Stimulated activated CD4-positive, alpha-beta T cell treated with anti-CD3 and anti-CD28 coated beads, TNF-alpha, amount 100 ng/mL, for 48 hours (primary cell): ENCODE measurements at regions not wholly inside any gene's neighbourhood (a gene's known extent, or its start where the extent isn't known, plus 50 kb on each side); places are given as distances from the start of the nearest gene placed in this dataset.
A peak's percentile ranks its signal among the peaks of the same experiment; 100 is the strongest.

Source experiments
- DNase-seq, 3 donors: peaks; one replicate each; pipeline ENCODE4 v3.0.0-alpha.2; 2020; ENCODE audit warnings: low read depth in 3 of 3

DNA sequence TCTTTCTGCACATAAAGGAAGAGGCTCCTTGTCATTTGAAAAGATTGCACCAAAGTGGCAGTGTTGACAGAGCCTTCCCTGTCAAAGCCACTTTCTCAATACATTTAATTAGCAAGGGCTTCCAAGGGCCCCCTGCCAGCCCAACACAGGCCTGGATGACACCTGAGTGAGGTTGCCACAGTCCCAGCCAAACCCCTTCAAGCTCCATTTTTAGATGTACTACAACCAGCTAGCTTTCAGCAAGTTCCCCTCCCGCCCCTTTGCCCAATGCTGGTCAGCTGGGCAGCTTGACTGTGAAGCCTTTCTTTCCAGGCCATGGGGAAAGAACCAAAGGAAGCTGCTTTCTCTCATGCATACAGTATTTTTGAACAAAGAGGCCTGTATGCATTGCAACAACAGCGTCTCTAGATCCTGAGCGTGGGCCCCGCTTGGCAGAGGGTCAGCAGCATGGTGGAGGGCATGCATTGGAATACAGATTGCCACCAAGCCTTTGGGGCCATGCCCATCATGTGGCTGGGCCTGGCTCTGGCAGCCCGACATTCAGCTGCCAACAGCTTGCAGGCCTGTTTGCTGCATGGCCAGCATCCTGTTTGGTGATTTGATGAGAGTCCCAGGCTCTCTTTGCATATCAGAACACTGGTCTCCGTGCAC, 261.1 kb upstream of the GATB start:
- DNase-seq: no peak

DNA sequence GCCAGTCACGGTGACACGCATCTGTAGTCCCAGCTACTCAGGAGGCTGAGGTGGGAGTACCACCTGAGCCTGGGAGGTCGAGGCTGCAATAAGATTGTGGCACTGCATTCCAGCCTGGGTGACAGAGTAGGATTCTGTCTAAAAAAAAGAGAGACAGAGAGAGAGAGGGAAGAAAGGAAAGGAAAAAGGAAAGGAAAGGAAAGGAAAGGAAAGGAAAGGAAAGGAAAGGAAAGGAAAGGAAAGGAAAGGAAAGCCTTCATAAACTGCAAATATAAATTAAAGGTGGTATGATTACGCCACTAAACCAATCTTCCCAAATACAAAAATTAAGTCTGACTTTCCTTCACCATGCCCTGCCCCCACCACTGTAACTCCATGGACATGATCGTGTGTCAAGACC, 259.3 kb upstream of the GATB start:
- DNase-seq: no peak

DNA sequence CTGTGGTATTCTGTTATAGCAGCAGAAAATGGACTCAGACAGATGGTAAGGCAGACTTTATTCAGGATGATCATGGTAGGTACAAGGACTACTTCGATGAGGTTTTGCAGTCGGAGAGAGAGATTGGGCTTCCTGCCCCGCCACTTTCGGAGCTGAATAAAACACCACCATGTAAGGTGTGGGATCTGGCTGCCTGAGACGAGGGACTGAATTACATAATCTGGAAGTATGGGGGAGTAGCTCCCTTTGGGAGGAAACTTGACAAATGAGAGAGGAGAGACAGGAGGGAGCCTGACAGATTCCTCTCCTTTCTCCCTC, 255.5 kb upstream of the GATB start:
- DNase-seq: no peak

DNA sequence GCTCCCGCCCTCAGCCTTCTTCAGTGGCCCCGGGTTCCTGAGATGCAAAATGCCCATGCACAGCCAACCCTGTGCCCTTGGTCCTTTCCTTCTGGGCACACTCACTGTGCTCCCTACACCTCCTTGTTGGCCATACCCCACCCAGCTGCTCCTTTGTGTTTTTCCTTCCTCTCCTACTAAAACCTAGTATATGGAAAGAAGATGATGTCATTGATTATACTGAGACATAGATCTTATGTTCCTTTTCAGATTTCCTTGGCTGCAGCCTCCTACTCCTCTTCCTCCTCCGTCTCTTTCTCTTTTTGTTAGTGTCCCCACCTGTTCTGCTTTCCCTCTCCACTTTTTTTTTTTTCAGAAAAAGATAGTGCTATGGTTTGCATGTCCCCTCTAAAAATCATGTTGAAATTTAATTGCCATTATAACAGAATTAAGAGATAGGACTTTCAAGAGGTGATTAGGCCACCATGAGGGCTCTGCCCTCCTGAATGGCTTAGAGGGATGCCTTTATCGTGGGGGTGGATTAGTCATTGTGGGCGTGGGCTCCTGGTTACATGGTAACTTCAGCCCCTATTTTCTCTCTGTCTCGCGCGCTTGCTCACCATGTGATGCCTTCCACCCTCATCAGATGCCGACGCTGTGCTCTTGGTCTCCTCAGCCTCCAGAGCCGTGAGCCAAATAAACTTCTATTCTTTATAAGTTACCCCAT, 254.9 kb upstream of the GATB start:
- no peak for DNase-seq

DNA sequence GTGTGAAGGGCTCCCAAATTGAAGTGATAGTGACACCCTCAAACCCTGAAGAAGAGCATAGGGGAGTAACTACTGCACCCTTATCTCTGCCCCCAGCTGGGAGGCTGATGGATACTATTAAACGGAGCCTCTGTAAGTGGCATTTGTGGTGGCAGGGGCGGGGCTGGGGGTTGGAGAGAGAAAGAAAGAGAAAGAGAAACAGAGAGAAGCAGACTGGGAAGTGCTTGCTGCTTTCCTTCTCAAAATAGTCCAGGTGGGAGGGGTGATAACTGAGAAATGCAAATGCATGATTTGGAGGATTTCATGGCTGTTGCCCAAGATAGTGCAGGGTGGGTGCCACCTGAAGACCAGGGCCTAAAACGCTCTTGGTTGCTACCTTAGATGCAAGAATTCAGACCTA, 253.5 kb upstream of the GATB start:
- DNase-seq: peak; percentile 3 to 21 (median 19)

DNA sequence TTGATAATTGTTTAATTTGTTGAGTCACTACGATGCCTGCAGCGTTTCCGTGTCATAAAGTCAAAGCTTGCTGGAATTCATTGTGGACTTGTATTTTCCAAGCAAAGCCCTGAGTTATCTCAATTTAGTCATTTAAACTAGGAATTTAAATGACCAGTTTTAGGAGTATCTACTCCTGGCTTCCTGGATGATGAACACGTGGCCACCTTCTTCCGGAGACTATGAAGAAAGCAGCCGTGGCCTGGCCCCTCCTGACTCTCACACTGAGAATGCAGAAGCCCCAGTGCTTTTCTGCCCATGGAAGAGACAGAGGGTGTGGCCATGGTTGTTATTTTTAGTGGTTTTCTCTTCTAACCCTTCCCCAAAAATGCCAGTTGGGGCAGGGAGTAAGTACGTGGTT, 250.7 kb upstream of the GATB start:
- DNase-seq: no peak

DNA sequence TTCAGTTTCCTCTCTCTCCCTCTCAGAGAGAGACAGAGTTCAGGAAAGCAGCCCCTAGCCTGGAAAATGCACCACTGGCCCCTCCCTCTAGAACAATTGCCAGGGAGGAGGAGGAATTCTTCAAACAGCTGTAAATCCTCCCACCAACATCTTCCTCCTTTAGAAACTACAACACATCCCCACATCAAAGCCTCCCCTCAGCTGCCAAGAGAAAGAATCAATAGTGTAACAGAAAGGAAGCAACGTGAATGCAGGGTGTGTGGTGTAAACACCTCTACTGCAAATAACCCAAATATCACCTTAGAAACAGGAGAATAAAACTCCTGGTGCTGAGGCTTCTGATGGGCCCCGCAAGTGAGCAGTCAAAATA, 249.9 kb upstream of the GATB start:
- no peak for DNase-seq

DNA sequence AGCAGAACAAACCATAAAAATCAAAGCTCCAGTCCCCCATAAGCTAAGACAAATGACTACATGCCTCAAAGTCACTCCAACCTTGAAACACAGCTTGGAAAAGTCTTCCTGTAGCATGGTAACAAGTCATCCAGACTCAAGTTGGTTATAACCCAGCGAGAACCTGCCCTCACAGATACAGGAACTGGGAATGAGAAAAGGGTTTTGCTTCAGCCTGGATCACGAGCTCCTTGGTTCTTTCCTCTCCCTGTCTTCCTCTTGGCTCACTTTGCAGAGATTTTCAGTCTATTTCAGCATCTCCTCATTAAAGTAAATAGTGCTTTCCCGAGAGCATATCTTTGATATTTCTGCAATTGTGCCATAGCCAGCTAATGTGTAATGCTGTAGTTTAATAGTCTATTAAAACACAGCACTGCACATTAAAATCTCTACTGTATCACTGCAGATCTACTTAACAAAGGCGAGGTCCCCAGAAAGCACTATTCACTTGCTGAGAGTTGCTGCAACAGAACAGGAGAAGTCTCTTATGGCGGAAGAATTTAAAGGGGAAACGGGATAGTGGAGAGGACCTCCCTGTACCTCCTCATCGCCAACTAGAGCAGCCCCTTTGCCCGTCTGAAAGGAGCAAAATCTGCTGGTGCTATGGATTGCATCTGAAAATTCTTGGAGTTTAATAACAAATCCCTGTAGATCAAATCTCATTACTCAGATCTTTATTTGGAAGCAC, 249.3 kb upstream of the GATB start:
- no peak for DNase-seq

DNA sequence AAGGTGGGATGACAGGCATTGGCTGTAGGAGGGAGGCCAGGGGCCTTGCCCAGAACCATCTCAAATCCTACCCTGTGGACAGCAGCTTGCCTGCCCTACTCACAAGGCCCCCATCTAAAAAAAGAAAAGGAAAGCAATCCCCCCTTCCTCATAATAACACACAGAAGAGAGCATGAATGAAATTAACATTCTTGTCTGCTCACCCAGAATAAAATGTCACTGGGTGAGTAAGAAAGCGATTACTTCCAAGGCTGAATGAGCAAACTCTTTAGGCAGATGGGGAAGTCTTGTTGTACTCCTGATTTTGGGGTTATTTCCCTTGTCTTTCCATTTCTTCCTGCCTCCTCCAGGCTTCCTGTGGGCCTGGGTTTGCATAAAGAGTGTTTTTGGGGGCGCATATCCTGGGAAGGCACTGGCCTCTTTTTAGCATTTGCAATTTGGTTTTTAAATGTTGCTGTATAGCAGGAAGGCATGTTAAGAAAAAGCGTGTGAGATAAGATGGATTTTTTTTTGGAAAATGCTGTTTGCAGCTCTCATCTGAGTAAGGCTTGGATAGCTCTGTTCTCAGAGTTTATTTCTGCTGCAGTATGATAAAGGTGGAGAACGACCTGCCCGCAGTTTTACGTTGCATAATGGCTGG, 248.3 kb upstream of the GATB start:
- no peak for DNase-seq

DNA sequence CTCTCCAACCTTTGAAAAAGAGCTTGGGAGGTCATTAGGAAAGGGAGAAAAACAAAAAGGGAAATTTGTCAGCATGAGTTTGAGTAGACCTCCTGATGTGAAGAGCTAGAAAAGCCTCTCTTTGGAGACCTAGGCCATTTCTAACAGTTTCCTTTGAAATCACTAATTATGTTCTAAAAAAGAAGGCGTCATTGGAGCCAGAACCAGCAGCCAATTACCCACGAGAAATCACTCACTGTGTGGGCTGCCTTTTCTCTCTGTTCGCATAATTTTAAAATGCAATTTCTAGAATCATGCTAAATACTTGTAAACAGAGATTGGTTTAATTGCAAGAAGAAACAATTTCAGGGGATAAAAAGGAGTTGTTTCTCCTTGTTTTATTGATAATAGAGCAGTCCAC, 246.3 kb upstream of the GATB start:
- DNase-seq: no peak

DNA sequence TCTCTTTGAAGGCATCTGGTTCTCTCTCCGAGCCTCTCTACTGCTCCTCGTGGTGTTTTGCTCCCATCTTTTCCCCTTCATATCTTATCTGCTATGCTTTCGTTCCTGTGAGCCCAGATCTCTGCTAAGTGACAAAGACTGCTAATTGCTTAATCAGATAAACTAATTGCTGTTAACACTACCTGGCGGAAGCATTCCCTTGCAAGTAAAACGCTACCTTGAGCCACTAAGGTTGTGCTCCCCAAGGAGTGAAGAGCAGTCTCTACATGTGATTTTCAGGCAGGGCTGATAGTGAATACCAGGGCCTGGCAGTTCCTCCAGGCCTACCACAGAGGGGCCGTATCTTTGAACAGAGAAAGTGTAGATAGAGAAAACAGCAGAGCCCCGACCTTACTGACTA, 244.0 kb upstream of the GATB start:
- DNase-seq: no peak

DNA sequence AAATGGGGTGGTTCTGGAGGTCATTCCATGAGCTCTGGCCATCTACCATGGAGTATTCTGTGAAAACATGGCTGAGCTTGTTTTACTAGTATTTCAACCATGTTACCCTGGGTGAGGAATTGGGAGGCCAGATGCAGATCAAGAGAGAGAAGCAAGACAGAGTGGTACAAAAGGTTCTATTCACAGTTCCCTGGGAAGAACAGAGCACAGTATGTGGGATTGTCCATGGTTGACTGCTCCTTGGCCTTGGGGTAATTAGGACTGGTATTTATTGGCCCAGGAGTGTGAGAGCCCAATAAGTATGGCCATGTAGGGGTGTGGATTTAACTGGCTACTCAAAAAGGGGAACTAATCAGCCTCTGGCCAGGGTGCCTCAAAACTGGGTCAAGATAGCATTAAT, 239.7 kb upstream of the GATB start:
- no peak for DNase-seq

DNA sequence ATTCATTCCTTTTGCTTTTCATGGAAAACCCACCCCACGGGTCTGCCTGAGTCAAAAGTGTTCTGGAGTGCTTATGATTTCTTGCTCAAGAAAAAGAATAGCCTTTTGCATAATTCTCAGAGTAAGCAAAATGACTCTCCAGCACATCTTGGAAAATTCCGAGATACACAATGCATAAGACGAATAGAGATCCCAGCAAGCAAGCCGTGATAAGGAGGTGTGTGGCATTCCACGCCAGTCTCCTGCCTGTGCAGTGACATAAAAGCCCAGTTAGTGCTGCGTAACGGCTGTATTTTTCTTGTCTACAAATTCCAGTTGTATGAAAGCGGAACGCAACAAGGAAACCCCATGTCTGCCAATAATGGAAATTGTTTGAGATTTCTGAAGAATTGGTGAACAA, 237.9 kb upstream of the GATB start:
- DNase-seq: no peak

DNA sequence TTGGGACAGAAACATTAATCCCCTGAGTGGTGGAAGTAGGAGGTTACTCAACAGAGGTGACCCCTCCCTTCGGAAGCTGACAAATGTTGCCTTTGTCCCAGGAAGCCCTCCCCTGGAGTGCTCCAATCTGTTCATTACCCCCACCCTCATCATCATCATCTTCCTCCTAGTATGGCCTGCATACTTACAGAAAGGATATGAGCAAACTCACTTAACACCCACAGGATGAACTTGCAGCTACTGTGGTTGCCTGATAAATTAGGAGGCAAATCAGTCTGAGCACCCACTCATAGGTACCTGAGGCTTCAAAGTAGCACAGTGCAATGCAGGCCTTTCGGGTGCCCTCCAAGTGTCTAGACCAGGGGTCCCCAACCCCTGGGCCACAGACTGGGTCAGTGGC, 236.7 kb upstream of the GATB start:
- no peak for DNase-seq

DNA sequence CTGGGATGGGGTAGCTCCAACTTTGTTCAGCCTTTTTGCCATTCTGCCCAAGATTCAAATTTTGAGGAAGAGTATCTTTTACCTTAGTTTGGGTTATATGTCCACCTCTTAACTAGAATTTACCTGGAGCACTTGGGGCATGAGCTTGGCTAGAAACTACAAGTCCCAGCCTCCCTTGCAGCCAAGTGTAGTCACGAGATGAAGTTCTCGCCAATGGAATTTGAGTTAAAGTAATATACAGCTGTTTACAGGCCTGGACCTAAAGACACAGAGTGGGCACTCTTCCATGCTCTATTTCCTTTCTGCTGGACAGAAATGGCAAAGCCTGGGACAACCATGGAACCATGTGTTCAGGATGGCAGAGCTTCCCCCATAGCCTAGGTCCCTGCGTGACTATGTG, 233.6 kb upstream of the GATB start:
- no peak for DNase-seq

DNA sequence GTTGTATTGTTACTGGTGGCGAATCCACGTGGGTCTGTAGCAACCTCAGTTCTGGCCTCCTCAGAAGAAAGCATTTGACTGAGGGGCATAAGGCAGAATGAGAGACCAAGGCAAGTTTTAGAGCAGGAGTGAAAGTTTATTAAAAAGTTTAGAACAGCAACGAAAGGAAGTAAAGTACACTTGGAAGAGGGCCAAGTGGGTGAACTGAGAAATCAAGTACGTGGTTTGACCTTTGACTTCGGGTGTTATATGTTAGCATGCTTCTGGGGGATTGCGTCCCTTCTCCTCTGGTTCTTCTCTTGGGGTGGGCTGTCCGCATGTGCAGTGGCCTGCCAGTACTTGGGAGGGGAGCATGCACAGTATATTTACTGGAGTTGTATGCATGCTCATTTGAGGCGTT, 232.7 kb upstream of the GATB start:
- no peak for DNase-seq

DNA sequence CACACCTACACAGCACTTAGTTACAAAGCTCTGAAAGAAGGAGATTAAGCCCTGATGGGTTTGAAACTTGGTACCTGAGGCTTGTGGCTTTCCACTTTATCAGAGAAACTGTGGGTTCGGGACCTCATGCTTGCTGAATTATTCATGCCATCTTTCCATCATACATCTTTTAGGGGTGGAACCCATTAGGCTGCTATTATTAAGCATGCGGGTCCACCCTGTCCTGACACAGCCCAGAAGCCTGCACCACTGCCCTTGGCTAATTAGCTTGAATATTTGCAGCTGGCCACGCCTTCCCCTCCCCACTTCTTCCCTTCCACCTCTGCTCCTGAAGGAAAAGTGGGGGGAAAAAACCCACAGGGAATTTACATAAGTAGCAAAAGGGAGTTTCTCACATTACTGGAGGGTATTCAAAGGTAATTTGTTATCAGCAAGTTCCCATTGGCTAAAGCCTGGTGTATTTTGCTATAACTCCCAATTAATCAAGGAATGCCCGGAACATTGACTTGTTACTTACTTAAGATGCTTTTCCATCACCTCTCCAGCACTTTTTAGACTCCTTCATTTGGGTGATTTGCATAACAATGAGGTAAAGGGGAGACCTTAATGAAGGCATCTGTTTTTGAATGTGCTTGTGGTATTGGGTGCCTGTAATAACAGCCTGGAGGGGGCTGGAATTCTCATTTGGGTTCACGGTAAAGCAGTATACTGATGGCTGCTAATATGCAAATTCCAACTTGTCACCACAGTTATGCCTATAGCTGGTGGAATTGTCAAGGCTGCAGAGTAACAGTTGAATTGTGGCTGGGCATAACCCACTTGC, 231.7 kb upstream of the GATB start:
- DNase-seq: no peak

DNA sequence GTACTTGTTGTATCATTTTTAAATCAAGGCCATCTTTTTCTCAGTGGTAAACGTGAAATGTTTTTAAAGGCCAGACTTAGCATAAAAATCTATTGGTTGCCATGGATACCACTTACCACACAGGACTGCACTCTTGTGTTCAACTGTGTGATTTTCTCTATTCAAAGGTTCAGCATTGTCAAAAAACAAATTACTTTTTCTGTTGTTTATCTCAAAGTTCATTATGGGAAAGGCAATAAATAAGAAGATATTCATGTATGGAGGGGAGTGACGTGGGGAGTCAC, 231.0 kb upstream of the GATB start:
- DNase-seq: no peak

DNA sequence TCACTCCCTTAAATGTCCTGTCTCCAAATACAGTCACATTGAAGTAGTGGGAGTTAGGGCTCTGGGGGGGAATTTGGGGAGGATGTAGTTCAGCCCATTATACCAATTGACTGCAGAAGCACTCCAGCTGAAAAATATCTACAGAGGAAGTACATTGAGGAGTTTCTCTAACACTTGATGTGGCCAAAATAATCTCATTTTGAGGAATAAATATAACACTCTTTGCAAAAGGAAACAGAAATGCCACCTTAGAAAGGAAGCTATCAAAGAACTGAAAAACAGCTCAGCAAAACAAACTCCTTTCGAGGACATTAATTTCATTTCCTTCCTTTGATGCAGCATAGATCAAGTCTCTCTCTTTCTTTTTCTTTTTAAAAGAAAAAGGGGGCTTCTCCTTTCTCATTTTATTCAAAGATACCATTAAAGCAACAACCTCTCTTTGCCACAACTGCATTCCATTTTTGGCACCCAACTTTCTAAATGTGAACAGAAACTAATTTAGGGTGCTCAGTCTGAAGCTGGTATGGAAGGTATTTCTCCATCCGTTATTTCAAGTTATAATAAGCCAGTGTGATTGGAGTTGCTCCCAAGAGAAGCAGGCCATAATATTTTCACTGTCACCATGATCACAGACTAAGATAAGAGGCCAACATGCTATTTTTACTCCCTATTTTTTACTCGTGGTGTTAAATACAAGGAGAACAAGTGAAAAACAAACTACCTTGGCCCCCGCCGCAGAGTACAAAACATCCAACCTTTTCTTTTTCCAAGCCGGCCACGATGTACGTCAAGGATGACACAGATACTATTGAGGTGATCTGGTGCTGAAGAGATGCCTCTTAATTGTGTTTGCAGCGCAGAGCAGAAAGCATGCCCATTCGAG, 230.4 kb upstream of the GATB start:
- no peak for DNase-seq

DNA sequence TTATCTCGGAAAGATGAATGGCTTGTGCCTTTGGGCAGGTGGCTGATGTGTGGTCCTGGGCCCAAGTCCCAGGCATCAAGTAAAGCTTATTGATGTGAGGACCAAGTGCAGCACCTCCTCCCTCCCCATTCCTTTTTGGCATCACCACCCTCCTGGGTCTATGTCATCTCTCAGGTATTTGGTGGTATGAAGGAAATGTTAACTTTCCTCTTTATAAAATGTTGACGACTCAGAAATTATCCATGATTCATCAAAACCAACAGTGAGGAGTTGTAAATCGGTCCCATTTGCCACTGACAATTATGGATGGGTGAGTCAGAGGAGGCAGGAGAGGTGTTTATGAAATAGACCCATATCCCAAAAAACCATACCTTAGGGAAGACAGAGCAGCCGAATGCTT, 229.4 kb upstream of the GATB start:
- no peak for DNase-seq

DNA sequence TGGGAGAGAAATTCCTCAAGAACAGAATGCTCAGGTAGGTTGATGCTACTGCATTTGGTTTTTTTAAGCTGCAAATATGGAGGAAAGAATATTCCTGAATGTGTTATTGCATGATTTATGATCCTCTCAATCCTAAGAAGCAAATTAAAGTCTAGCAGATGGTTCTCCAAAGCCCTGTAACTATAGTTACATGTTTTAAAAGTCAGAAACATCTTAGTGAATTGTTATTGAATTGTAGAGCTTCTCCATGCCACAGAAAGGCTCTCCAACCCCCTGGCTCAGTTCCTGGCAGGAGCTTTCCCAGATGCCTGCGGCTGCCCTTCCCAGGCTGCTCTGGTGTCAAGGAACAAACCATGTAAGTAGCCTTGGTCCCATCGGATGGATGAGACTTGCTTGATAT, 227.8 kb upstream of the GATB start:
- DNase-seq: no peak
